Breast epithelium (tissue), 4 donors: ENCODE measurements at regions not wholly inside any gene's neighbourhood (a gene's known extent, or its start where the extent isn't known, plus 50 kb on each side); places are given as distances from the start of the nearest gene placed in this dataset.
A peak's percentile ranks its signal among the peaks of the same experiment; 100 is the strongest.

ENCODE experiments used
- DNase-seq, 2 donors: peaks; one replicate each; pipeline ENCODE4 v3.0.0-alpha.2; 2019; ENCODE audit warnings: low spot score in 2 of 2
- H3K27ac ChIP-seq, 2 donors: fragments of 200-600 bp; sonication (generic) in 1 of 2; one replicate each; pipeline ENCODE4 v1.5.1; 2016 to 2019; ENCODE audit warnings: mild to moderate bottlenecking in 1 of 2
- H3K27me3 ChIP-seq, 2 donors: fragments of 200-600 bp; sonication (generic) in 1 of 2; one replicate each; pipeline versions ENCODE4 v1.5.1 to v1.6.0; 2017 to 2019; ENCODE audit warnings: control low read depth in 1 of 2, mild to moderate bottlenecking in 1 of 2
- H3K36me3 ChIP-seq: fragments of 200-600 bp; one replicate; pipeline ENCODE4 v1.5.1; 2019
- H3K4me1 ChIP-seq, 2 donors: fragments of 200-600 bp; sonication (generic); one replicate each; pipeline ENCODE4 v1.5.1; 2016 to 2019; ENCODE audit warnings: control low read depth in 1 of 2
- H3K4me3 ChIP-seq, 3 donors: fragments of 200-600 bp; sonication (generic); 1 replicate in 2 of 3; 2 replicates in 1 of 3; pipeline ENCODE4 v1.5.1; 2016 to 2019; ENCODE audit warnings: mild to moderate bottlenecking in 3 of 3, moderate library complexity in 2 of 3
- H3K9me3 ChIP-seq, 2 donors: fragments of 200-600 bp; sonication (generic) in 1 of 2; one replicate each; pipeline ENCODE4 v1.5.1; 2016 to 2019; ENCODE audit warnings: control low read depth in 1 of 2
- POLR2A ChIP-seq: fragments of 450-650 bp; IDR thresholded peaks from one replicate; pipeline ENCODE4 v1.6.1; 2016; ENCODE audit warnings: antibody characterized with exemption, mild to moderate bottlenecking, moderate library complexity
- POLR2AphosphoS5 ChIP-seq, 3 donors: sonication (generic); formaldehyde crosslinking; IDR thresholded peaks; one replicate each; pipeline ENCODE4 v1.6.1; 2017; ENCODE audit warnings: antibody characterized with exemption in 3 of 3
- intact Hi-C: fragments of 100-400 bp; cut with DNase I; formaldehyde crosslinking; loops from one replicate; pipeline ENCODE4 v1.15.1; 2023; ENCODE audit warnings: low total_unique reads
- TF ChIP-seq, protein P1 (sequence below), 3 donors: fragments of 450-650 bp; IDR thresholded peaks; one replicate each; pipeline ENCODE4 v1.5.1; 2016 to 2017; ENCODE audit warnings: antibody characterized with exemption in 3 of 3, mild to moderate bottlenecking in 3 of 3, moderate library complexity in 3 of 3

- no peak for TF ChIP-seq POLR2A
- no peak for TF ChIP-seq POLR2AphosphoS5 (IDR thresholded peaks at IDR 0.05)
- TF ChIP-seq, protein P1, sequence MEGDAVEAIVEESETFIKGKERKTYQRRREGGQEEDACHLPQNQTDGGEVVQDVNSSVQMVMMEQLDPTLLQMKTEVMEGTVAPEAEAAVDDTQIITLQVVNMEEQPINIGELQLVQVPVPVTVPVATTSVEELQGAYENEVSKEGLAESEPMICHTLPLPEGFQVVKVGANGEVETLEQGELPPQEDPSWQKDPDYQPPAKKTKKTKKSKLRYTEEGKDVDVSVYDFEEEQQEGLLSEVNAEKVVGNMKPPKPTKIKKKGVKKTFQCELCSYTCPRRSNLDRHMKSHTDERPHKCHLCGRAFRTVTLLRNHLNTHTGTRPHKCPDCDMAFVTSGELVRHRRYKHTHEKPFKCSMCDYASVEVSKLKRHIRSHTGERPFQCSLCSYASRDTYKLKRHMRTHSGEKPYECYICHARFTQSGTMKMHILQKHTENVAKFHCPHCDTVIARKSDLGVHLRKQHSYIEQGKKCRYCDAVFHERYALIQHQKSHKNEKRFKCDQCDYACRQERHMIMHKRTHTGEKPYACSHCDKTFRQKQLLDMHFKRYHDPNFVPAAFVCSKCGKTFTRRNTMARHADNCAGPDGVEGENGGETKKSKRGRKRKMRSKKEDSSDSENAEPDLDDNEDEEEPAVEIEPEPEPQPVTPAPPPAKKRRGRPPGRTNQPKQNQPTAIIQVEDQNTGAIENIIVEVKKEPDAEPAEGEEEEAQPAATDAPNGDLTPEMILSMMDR (IDR thresholded peaks at IDR 0.05) = no peak
- intact Hi-C loops = no loop called here
- DNase-seq = peak in 1 of 2 donors; percentile 37
- H3K27me3 ChIP-seq = no peaks in the 10 kb centered on the region
- no peaks in the 10 kb centered on the region for H3K4me1 ChIP-seq
- no peak overlapping the region for H3K4me3 ChIP-seq
- H3K36me3 ChIP-seq = no peaks in the 10 kb centered on the region
- H3K27ac ChIP-seq = no peak overlapping the region
- H3K9me3 ChIP-seq = no peaks in the 10 kb centered on the region
These were observed 92.0 kb upstream of the RET start for GRCh38 chr10:42984761-42985325.

DNA sequence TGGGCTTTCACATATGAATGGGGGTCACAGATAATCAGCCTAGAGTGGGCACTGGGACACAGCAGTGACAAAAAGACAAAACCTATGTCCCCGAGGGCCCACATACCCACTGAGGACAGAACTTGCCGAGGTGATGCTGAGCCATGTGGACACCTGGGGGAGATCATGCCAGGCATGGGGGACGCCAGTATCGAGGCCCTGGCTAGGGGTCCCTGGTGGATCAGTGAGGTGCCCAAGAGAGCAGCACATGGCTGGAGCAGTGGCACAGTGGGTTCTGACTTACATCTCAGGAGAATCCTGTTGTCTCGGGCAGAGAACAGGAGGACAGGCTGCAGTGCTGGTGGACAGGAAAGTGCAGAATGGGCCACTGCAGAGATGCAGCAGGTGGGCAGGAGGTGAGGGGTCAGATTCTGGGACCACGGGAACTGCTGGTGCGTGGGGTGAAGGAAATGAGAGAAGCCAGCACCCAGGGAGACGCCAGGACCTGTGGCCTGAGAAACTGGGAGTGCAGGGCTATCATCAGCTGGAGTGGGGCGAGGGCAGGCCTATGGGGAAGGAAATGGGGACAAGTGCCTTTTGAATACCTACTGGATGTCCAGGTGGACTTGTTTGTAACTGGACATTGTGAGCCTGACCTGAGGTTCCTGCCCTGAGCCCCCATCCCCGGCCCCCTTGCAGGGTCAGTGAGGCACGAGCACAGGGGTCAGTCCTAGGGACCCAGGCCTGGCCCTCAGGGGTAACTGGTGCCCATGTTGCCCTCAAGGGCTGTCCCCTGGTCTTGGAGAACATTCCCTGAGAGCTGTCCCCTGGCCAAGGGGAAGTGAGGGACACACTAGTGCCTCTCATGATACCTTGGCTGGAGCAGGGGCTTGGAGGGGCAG, 91.2 kb upstream of the RET start:
- intact Hi-C loops = no loop called here
- H3K4me3 ChIP-seq = no peak overlapping the region
- TF ChIP-seq POLR2A (no peak), POLR2AphosphoS5 (IDR thresholded peaks at IDR 0.05) (no peak)
- TF ChIP-seq, protein P1 (IDR thresholded peaks at IDR 0.05) = no peak
- H3K9me3 ChIP-seq = no peaks in the 10 kb centered on the region
- H3K36me3 ChIP-seq = no peaks in the 10 kb centered on the region
- peak; percentile 10 to 45 for DNase-seq
- no peak overlapping the region for H3K27ac ChIP-seq
- H3K27me3 ChIP-seq = no peaks in the 10 kb centered on the region
- no peaks in the 10 kb centered on the region for H3K4me1 ChIP-seq

GRCh38 chr10:42986633-42987032, 90.2 kb upstream of the RET start:
- Histone ChIP-seq H3K9me3 (no peaks in the 10 kb centered on the region), H3K4me1 (no peaks in the 10 kb centered on the region), H3K4me3 (no peak overlapping the region), H3K36me3 (no peaks in the 10 kb centered on the region), H3K27me3 (no peaks in the 10 kb centered on the region), H3K27ac (no peak overlapping the region)
- TF ChIP-seq POLR2AphosphoS5 (IDR thresholded peaks at IDR 0.05) = no peak
- TF ChIP-seq, protein P1 (IDR thresholded peaks at IDR 0.05) = no peak
- TF ChIP-seq POLR2A = no peak
- DNase-seq = no peak
- intact Hi-C loops = no loop called here

DNA sequence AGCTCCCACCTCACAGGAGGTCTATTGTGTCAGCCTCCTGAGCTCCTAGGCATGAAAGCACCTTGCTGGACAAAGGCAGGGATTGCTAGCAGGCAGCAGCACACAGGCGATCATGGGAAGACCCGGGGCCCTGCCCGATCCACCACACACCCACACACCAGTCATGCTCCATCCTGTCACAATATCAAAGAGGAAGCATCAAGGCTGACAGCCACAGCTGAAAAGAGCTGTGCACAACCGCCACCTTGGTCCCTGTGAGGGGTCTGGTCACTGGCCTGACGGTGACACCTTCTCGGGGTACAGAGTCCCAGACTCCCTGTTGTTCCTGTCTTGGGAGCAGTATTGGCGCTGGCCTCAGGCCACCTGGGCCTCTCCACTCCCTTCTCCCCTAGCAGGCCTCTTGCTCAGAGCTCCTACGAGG, 89.7 kb upstream of the RET start:
- intact Hi-C loops = no loop called here
- peak in 1 of 2 donors; percentile 41 for DNase-seq
- TF ChIP-seq POLR2AphosphoS5 (IDR thresholded peaks at IDR 0.05) (no peak), POLR2A (no peak)
- TF ChIP-seq, protein P1 (IDR thresholded peaks at IDR 0.05) = no peak
- Histone ChIP-seq H3K4me3 (no peak overlapping the region), H3K4me1 (no peaks in the 10 kb centered on the region), H3K27me3 (no peaks in the 10 kb centered on the region), H3K27ac (no peak overlapping the region), H3K36me3 (no peaks in the 10 kb centered on the region), H3K9me3 (no peaks in the 10 kb centered on the region)

GRCh38 chr10:42987575-42987974, 89.3 kb upstream of the RET start:
- no peak overlapping the region for H3K4me3 ChIP-seq
- DNase-seq = no peak
- H3K9me3 ChIP-seq = no peaks in the 10 kb centered on the region
- TF ChIP-seq, protein P1 (IDR thresholded peaks at IDR 0.05) = no peak
- TF ChIP-seq POLR2A = no peak
- TF ChIP-seq POLR2AphosphoS5 (IDR thresholded peaks at IDR 0.05) = no peak
- intact Hi-C loops = no loop called here
- no peak overlapping the region for H3K27ac ChIP-seq
- no peaks in the 10 kb centered on the region for H3K36me3 ChIP-seq
- no peaks in the 10 kb centered on the region for H3K4me1 ChIP-seq
- H3K27me3 ChIP-seq = no peaks in the 10 kb centered on the region
